ENCODE measurements at regions not wholly inside any gene's neighbourhood (a gene's known extent, or its start where the extent isn't known, plus 50 kb on each side); places are given as distances from the start of the nearest gene placed in this dataset.

- no TSS peak for BruUV-seq (replicated peaks)
- no peak for TF ChIP-seq EZH2 (IDR thresholded peaks at IDR 0.05; ENCODE audit: borderline replicate concordance, low read depth, low read length, poor library complexity, severe bottlenecking)
- no peak for TF ChIP-seq CTCF (conservative IDR thresholded peaks at IDR 0.05; ENCODE audit: low read depth, low read length)
- H3K27me3 ChIP-seq (replicated peaks; ENCODE audit: insufficient read depth, low read depth, low read length, poor library complexity) = no peaks in the 10 kb centered on the region
- ChIA-PET POLR2A (ENCODE audit: low non-redundant PET) (no interaction called here), CTCF (no interaction called here)
- no peaks in the 10 kb centered on the region for H3K4me1 ChIP-seq (ENCODE audit: insufficient read depth, low read length, poor library complexity, severe bottlenecking)
- DNase-seq (ENCODE audit: low spot score) = no peak
- H3K9me3 ChIP-seq (ENCODE audit: low read depth, low read length, poor library complexity, severe bottlenecking) = no peaks in the 10 kb centered on the region
- H3K4me3 ChIP-seq (ENCODE audit: low read depth, low read length, poor library complexity, severe bottlenecking) = no peak overlapping the region
- no peaks in the 10 kb centered on the region for H3K36me3 ChIP-seq (ENCODE audit: insufficient read depth, low read length, poor library complexity, severe bottlenecking)
- intact Hi-C loops (cut with micrococcal nuclease; ENCODE audit: unreplicated experiment) = no loop called here
- H3K27ac ChIP-seq (ENCODE audit: low read depth, low read length, poor library complexity, severe bottlenecking) = no peak overlapping the region
Observed at GRCh38 chr13:69418319-69418718, 689.3 kb upstream of the ATXN8OS start.

- no peak for DNase-seq (ENCODE audit: low spot score)
- Histone ChIP-seq H3K27me3 (replicated peaks; ENCODE audit: insufficient read depth, low read depth, low read length, poor library complexity) (no peaks in the 10 kb centered on the region), H3K9me3 (ENCODE audit: low read depth, low read length, poor library complexity, severe bottlenecking) (peaks cover 4% of the 10 kb centered on the region), H3K36me3 (ENCODE audit: insufficient read depth, low read length, poor library complexity, severe bottlenecking) (no peaks in the 10 kb centered on the region), H3K4me3 (ENCODE audit: low read depth, low read length, poor library complexity, severe bottlenecking) (no peak overlapping the region), H3K27ac (ENCODE audit: low read depth, low read length, poor library complexity, severe bottlenecking) (no peak overlapping the region), H3K4me1 (ENCODE audit: insufficient read depth, low read length, poor library complexity, severe bottlenecking) (no peaks in the 10 kb centered on the region)
- TF ChIP-seq EZH2 (IDR thresholded peaks at IDR 0.05; ENCODE audit: borderline replicate concordance, low read depth, low read length, poor library complexity, severe bottlenecking) = no peak
- TF ChIP-seq CTCF (conservative IDR thresholded peaks at IDR 0.05; ENCODE audit: low read depth, low read length) = no peak
- CTCF ChIA-PET = no interaction called here
- intact Hi-C loops (cut with micrococcal nuclease; ENCODE audit: unreplicated experiment) = no loop called here
- POLR2A ChIA-PET (ENCODE audit: low non-redundant PET) = no interaction called here
- no TSS peak for BruUV-seq (replicated peaks)
Observed at GRCh38 chr13:69410761-69411160, 696.9 kb upstream of the ATXN8OS start.

- H3K4me3 ChIP-seq (ENCODE audit: low read depth, low read length, poor library complexity, severe bottlenecking) = no peak overlapping the region
- H3K4me1 ChIP-seq (ENCODE audit: insufficient read depth, low read length, poor library complexity, severe bottlenecking) = no peaks in the 10 kb centered on the region
- H3K36me3 ChIP-seq (ENCODE audit: insufficient read depth, low read length, poor library complexity, severe bottlenecking) = no peaks in the 10 kb centered on the region
- TF ChIP-seq CTCF (conservative IDR thresholded peaks at IDR 0.05; ENCODE audit: low read depth, low read length) = no peak
- no peak for TF ChIP-seq EZH2 (IDR thresholded peaks at IDR 0.05; ENCODE audit: borderline replicate concordance, low read depth, low read length, poor library complexity, severe bottlenecking)
- no TSS peak for BruUV-seq (replicated peaks)
- intact Hi-C loops (cut with micrococcal nuclease; ENCODE audit: unreplicated experiment) = no loop called here
- no peaks in the 10 kb centered on the region for H3K27me3 ChIP-seq (replicated peaks; ENCODE audit: insufficient read depth, low read depth, low read length, poor library complexity)
- ChIA-PET CTCF (no interaction called here), POLR2A (ENCODE audit: low non-redundant PET) (no interaction called here)
- no peaks in the 10 kb centered on the region for H3K9me3 ChIP-seq (ENCODE audit: low read depth, low read length, poor library complexity, severe bottlenecking)
- no peak overlapping the region for H3K27ac ChIP-seq (ENCODE audit: low read depth, low read length, poor library complexity, severe bottlenecking)
- DNase-seq (ENCODE audit: low spot score) = no peak
Observed at GRCh38 chr13:69391756-69392155, 715.9 kb upstream of the ATXN8OS start.

All from A673 (cell line).